Astrocyte (in vitro differentiated cells and primary cell): ENCODE measurements at regions not wholly inside any gene's neighbourhood (a gene's known extent, or its start where the extent isn't known, plus 50 kb on each side); places are given as distances from the start of the nearest gene placed in this dataset.
"Not testable (repeated sequence)": the region's sequence is repeated elsewhere in the genome, so short reads cannot be mapped to it uniquely, and the experiment has no call there.

ENCODE experiments used
- DNase-seq: peaks from one replicate; pipeline ENCODE4 v3.0.0-alpha.2; 2010; ENCODE audit warnings: low read depth
- FAIRE-seq: peaks from 2 replicates; lab custom pipeline; 2011; peaks lifted over from hg19 to GRCh38; lab: Jason Lieb, UNC
- H2AFZ ChIP-seq: 2 replicates; pipeline ENCODE4 v1.6.0; 2012; ENCODE audit warnings: low read depth, low read length, inconsistent platforms
- H3K27ac ChIP-seq: 2 replicates; pipeline ENCODE4 v1.5.1; 2011; ENCODE audit warnings: low read depth, low read length, inconsistent platforms
- H3K27me3 ChIP-seq: 2 replicates; pipeline ENCODE4 v1.6.0; 2011; ENCODE audit warnings: low read length, inconsistent platforms; ENCODE audit not compliant: insufficient read depth
- H3K36me3 ChIP-seq: 2 replicates; pipeline ENCODE4 v1.5.1; 2011; ENCODE audit warnings: low read length, inconsistent platforms; ENCODE audit not compliant: insufficient read depth
- H3K4me1 ChIP-seq: 2 replicates; pipeline ENCODE4 v1.5.1; 2011; ENCODE audit warnings: low read length, inconsistent platforms; ENCODE audit not compliant: insufficient read depth
- H3K4me2 ChIP-seq: 2 replicates; pipeline ENCODE4 v1.6.0; 2012; ENCODE audit warnings: low read length, inconsistent platforms
- H3K4me3 ChIP-seq: 2 replicates; pipeline ENCODE4 v1.5.1; 2011; ENCODE audit warnings: low read depth, mild to moderate bottlenecking, low read length, inconsistent platforms; ENCODE audit not compliant: insufficient read depth
- H3K79me2 ChIP-seq: 2 replicates; pipeline ENCODE4 v1.6.0; 2012; ENCODE audit warnings: mild to moderate bottlenecking, low read length, inconsistent platforms; ENCODE audit not compliant: insufficient read depth
- H3K9ac ChIP-seq: 2 replicates; pipeline ENCODE4 v1.6.0; 2012; ENCODE audit warnings: mild to moderate bottlenecking, low read length, inconsistent platforms
- H3K9me3 ChIP-seq: 2 replicates; pipeline ENCODE4 v1.5.1; 2012; ENCODE audit warnings: low read depth, mild to moderate bottlenecking, low read length, inconsistent platforms; ENCODE audit not compliant: insufficient read depth
- H4K20me1 ChIP-seq: 2 replicates; pipeline ENCODE4 v1.6.0; 2012; ENCODE audit warnings: low read length, inconsistent platforms; ENCODE audit not compliant: insufficient read depth
- H3K27ac Mint-ChIP-seq: one replicate; pipeline ENCODE4 v1.8.0; 2021; ENCODE audit warnings: mild to moderate bottlenecking, mixed read lengths; ENCODE audit not compliant: unreplicated experiment
- H3K27me3 Mint-ChIP-seq: one replicate; pipeline ENCODE4 v1.8.0; 2021; ENCODE audit warnings: low read depth, mixed read lengths; ENCODE audit not compliant: unreplicated experiment
- H3K36me3 Mint-ChIP-seq: one replicate; pipeline ENCODE4 v1.8.0; 2021; ENCODE audit warnings: low read depth, mixed read lengths; ENCODE audit not compliant: unreplicated experiment
- H3K4me1 Mint-ChIP-seq: one replicate; pipeline ENCODE4 v1.8.0; 2021; ENCODE audit warnings: low read depth, mixed read lengths; ENCODE audit not compliant: unreplicated experiment
- H3K4me3 Mint-ChIP-seq: one replicate; pipeline ENCODE4 v1.8.0; 2021; ENCODE audit warnings: mild to moderate bottlenecking, moderate library complexity, mixed read lengths; ENCODE audit not compliant: unreplicated experiment
- H3K9me3 Mint-ChIP-seq: one replicate; pipeline ENCODE4 v1.8.0; 2021; ENCODE audit warnings: mild to moderate bottlenecking, mixed read lengths; ENCODE audit not compliant: unreplicated experiment
- CTCF ChIP-seq: IDR thresholded peaks from 2 replicates; pipeline ENCODE4 v1.5.1; 2011; ENCODE audit warnings: low read depth, mild to moderate bottlenecking, inconsistent platforms, low read length, moderate library complexity; ENCODE audit not compliant: insufficient read depth
- EZH2 ChIP-seq: IDR thresholded peaks from 2 replicates; pipeline ENCODE4 v1.6.1; 2012; ENCODE audit warnings: mild to moderate bottlenecking, low read length, inconsistent platforms; ENCODE audit not compliant: insufficient read depth

- FAIRE-seq, result no peak
- no peaks in the 10 kb centered on the region for H3K79me2 ChIP-seq
Measured at GRCh38 chr4:107359208-107359607, 323.1 kb upstream of the DKK2 start.

GRCh38 chr4:107354304-107354703, 318.2 kb upstream of the DKK2 start:
- H3K4me2 ChIP-seq, H3K9ac ChIP-seq, H3K4me3 Mint-ChIP-seq, H2AFZ ChIP-seq, H3K27me3 ChIP-seq, H3K27me3 Mint-ChIP-seq, H3K27ac ChIP-seq, H3K9me3 ChIP-seq, H3K27ac Mint-ChIP-seq, FAIRE-seq, H3K9me3 Mint-ChIP-seq, H3K4me3 ChIP-seq, H3K36me3 ChIP-seq, DNase-seq, H3K36me3 Mint-ChIP-seq, H3K79me2 ChIP-seq, H3K4me1 ChIP-seq, H4K20me1 ChIP-seq: not testable (repeated sequence)
- peaks cover 24% of the 10 kb centered on the region for H3K4me1 Mint-ChIP-seq
- TF ChIP-seq CTCF, result peak; percentile 5

More at GRCh38 chr4:107359208-107359607, 323.1 kb upstream of the DKK2 start:
- Mint-ChIP-seq H3K36me3 (no peaks in the 10 kb centered on the region), H3K4me3 (no peak overlapping the region), H3K9me3 (no peaks in the 10 kb centered on the region), H3K27ac (no peak overlapping the region), H3K27me3 (no peaks in the 10 kb centered on the region), H3K4me1 (no peaks in the 10 kb centered on the region)
- no peak overlapping the region for H3K9ac ChIP-seq
- H4K20me1 ChIP-seq, result no peaks in the 10 kb centered on the region
- no peak overlapping the region for H3K27ac ChIP-seq
- no peak for DNase-seq
- no peak overlapping the region for H3K4me2 ChIP-seq
- no peaks in the 10 kb centered on the region for H3K27me3 ChIP-seq
- no peak for TF ChIP-seq EZH2
- TF ChIP-seq CTCF, result no peak
- H3K9me3 ChIP-seq, result no peaks in the 10 kb centered on the region
- no peaks in the 10 kb centered on the region for H3K4me1 ChIP-seq
- H2AFZ ChIP-seq, result no peak overlapping the region
- H3K36me3 ChIP-seq, result no peaks in the 10 kb centered on the region
- no peak overlapping the region for H3K4me3 ChIP-seq

- Histone ChIP-seq H4K20me1 (no peaks in the 10 kb centered on the region), H3K27me3 (no peaks in the 10 kb centered on the region), H3K36me3 (no peaks in the 10 kb centered on the region), H3K4me1 (peaks cover 3% of the 10 kb centered on the region), H3K4me2 (no peak overlapping the region), H3K4me3 (no peak overlapping the region), H3K27ac (no peak overlapping the region), H3K9ac (no peak overlapping the region), H2AFZ (no peak overlapping the region), H3K9me3 (no peaks in the 10 kb centered on the region), H3K79me2 (no peaks in the 10 kb centered on the region)
- peaks cover 4% of the 10 kb centered on the region for H3K9me3 Mint-ChIP-seq
- no peak for TF ChIP-seq CTCF
- no peak for TF ChIP-seq EZH2
- FAIRE-seq (no peak), DNase-seq (no peak)
- peaks cover 2% of the 10 kb centered on the region for H3K36me3 Mint-ChIP-seq
- H3K27ac Mint-ChIP-seq, result peak overlapping the region; percentile 78
- H3K27me3 Mint-ChIP-seq, result no peaks in the 10 kb centered on the region
- peaks cover 40% of the 10 kb centered on the region for H3K4me1 Mint-ChIP-seq
- no peak overlapping the region for H3K4me3 Mint-ChIP-seq
Measured at GRCh38 chr4:107351196-107351595, 315.1 kb upstream of the DKK2 start.
